Lower leg skin (tissue), 4 donors: ENCODE measurements at regions not wholly inside any gene's neighbourhood (a gene's known extent, or its start where the extent isn't known, plus 50 kb on each side); places are given as distances from the start of the nearest gene placed in this dataset.

Source experiments
- DNase-seq, 2 donors: peaks; one replicate each; pipeline ENCODE4 v3.0.0-alpha.2; 2019; ENCODE audit warnings: low spot score in 2 of 2
- H3K4me3 ChIP-seq: fragments of 200-600 bp; sonication (generic); 2 replicates; pipeline ENCODE4 v1.5.1; 2017; ENCODE audit warnings: mild to moderate bottlenecking, low read depth; ENCODE audit not compliant: poor library complexity, severe bottlenecking
- POLR2A ChIP-seq, 2 donors: fragments of 450-650 bp; IDR thresholded peaks; one replicate each; pipeline ENCODE4 v1.6.1; 2016 to 2017; ENCODE audit warnings: antibody characterized with exemption in 2 of 2, mild to moderate bottlenecking in 1 of 2, moderate library complexity in 1 of 2
- WGBS, 2 donors: methylation state at CpG; one replicate each; pipeline ENCODE4 v1.1.5; 2018; 5-methylcytosine and 5-hydroxymethylcytosine counted together
- intact Hi-C: fragments of 100-400 bp; cut with DNase I; formaldehyde crosslinking; loops from one replicate; pipeline ENCODE4 v1.15.0; 2023; ENCODE audit warnings: low total_unique reads
- TF ChIP-seq, protein P1 (sequence below), 3 donors: fragments of 450-650 bp; IDR thresholded peaks; one replicate each; pipeline ENCODE4 v1.5.1; 2016; ENCODE audit warnings: antibody characterized with exemption in 3 of 3, mild to moderate bottlenecking in 3 of 3, moderate library complexity in 2 of 3

DNA sequence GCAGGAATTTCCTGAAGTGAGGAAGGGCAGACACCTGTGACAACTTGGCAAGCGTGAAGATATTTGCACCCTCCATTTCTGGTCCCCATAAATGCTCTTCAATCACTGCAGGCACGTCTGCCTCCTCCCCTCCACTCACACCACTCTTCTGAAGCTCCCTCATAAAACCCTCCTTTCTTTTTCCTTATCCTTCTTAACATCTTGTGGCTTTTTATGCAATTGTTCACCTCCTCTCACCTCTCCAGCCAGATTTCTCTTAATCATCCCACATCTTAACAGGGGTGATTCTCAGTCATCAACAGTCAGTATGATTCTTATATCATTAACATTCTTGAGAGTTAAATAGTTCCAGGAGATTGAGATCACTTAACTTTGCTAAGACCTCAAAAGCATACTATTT is 277.4 kb downstream of the SPRY1 start:
- intact Hi-C loops: no loop called here
- WGBS, 2 donors: 83 to 89% methylated on average over 2 of the region's 2 CpGs
- TF ChIP-seq, protein P1, sequence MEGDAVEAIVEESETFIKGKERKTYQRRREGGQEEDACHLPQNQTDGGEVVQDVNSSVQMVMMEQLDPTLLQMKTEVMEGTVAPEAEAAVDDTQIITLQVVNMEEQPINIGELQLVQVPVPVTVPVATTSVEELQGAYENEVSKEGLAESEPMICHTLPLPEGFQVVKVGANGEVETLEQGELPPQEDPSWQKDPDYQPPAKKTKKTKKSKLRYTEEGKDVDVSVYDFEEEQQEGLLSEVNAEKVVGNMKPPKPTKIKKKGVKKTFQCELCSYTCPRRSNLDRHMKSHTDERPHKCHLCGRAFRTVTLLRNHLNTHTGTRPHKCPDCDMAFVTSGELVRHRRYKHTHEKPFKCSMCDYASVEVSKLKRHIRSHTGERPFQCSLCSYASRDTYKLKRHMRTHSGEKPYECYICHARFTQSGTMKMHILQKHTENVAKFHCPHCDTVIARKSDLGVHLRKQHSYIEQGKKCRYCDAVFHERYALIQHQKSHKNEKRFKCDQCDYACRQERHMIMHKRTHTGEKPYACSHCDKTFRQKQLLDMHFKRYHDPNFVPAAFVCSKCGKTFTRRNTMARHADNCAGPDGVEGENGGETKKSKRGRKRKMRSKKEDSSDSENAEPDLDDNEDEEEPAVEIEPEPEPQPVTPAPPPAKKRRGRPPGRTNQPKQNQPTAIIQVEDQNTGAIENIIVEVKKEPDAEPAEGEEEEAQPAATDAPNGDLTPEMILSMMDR (IDR thresholded peaks at IDR 0.05): no peak
- TF ChIP-seq POLR2A (IDR thresholded peaks at IDR 0.05): no peak

DNA sequence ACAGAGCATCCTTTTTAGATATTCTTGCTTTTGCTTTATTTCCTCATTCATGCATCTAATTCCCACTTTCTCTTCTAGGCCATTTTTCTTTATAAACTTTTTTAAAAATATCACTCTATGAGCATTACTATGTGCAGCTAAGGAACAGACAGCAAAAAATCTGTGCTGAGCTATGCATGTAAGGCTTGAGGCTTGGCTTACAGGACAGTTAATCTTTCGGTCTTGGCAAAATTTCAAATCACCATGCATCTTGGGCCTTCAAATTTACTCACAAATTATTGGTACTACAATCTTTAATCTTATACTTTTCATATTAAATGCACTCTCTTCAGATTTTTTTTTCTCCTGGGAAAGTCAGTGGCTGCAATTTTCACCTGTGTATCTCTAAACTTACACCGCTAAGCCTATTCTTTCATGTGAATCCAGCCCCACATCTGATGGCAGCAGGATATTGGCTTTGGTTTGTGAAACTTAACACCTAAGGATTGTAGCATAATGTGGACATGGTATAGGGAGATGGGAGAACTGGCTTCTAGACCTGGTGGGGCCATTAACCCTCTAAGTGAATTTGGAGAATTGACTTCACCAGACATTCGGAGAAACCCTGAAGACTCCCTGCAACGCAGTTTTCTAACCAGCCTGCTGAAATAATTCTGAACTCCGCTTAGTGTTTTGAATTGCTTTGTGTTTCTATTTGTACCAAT is 278.3 kb downstream of the SPRY1 start:
- WGBS, 2 donors: 84 to 88% methylated on average over 5 of the region's 5 CpGs
- H3K4me3 ChIP-seq: no peak overlapping the region
- no peak for TF ChIP-seq POLR2A (IDR thresholded peaks at IDR 0.05)
- TF ChIP-seq, protein P1 (IDR thresholded peaks at IDR 0.05): no peak
- no peak for DNase-seq
- intact Hi-C loops: no loop called here

More for the DNA sequence above, 277.4 kb downstream of the SPRY1 start:
- no peak overlapping the region for H3K4me3 ChIP-seq
- no peak for DNase-seq

DNA sequence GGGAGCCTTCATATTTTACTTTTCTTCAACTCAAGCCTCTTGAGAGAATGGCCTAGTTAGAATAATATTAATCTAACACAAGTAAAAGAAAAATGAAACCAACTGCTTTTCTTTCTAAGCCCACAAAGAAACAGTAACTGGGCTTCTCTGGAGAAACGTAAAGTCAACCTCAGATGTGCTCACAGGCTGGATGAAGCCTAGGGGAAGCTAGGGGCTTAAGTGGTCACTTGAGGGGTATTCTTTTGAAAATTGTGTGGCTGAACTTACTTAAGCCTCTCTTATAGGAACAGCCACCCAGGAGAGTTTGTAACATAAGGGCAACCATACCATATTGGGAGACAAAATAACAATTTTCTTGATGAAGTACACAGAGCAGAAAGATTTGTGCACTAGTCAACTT is 279.0 kb downstream of the SPRY1 start:
- intact Hi-C loops: no loop called here
- no peak for DNase-seq
- TF ChIP-seq, protein P1 (IDR thresholded peaks at IDR 0.05): no peak
- TF ChIP-seq POLR2A (IDR thresholded peaks at IDR 0.05): no peak
- WGBS, 2 donors: 65 to 72% methylated on average over 1 of the region's 1 CpG
- no peak overlapping the region for H3K4me3 ChIP-seq

DNA sequence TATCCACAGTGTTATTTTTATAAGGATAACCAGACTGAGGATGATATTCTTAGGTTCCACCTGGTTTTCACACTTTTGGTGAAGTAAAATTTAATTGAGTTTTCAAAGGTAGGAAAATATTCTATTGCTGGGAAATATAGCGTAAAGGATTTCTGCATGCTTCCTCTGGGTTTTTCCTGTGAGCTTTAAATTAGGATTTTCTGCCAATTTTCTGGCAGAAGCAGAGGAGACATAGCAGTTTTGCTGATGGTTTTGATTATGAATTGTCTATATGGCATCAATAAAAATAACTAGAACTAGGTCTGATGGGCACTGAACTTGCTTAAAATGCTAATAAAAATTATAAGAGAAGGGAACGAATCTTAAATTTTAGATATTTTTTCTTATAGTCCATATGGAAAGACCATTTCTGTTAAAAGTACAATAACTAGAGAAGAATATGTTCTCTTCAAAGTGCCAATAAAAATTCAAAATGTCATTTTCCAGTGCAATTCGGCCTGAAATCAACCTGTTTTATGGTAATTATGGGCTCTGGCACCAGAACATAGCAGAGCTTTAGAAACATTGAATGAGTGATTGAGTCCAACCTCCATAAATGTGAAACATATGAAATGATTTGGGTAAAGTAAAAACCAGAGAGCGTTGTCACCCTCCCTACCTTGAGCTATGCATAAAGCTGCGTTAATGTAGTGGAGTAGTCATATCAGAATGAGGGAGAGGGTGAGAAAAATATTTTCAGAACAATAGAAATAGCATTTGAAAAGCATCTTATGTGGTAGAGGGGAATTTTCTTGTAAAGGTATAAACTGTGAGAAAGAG is 279.7 kb downstream of the SPRY1 start:
- TF ChIP-seq POLR2A (IDR thresholded peaks at IDR 0.05): no peak
- TF ChIP-seq, protein P1 (IDR thresholded peaks at IDR 0.05): no peak
- WGBS, 2 donors: 84% methylated on average over 5 of the region's 5 CpGs
- no peak overlapping the region for H3K4me3 ChIP-seq
- no peak for DNase-seq
- intact Hi-C loops: no loop called here

DNA sequence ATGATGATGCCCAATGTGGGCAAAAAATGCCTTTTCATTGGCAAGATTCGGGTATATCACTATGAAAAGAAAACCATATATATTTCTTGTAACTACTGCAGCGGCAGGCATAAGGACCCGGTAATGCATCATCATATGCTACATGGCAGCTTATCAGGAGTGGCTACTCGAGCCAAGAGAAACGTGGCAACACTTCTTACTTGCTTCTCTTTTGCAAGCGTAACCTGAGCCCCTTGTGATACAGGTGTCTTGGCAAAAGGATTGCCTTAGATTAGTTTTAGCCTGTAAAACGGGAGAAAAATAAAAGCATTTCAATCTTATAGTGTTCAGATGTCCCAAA is 280.3 kb downstream of the SPRY1 start:
- intact Hi-C loops: no loop called here
- WGBS, 2 donors: 84 to 87% methylated on average over 7 of the region's 7 CpGs
- no peak for DNase-seq
- no peak overlapping the region for H3K4me3 ChIP-seq
- TF ChIP-seq, protein P1 (IDR thresholded peaks at IDR 0.05): no peak
- no peak for TF ChIP-seq POLR2A (IDR thresholded peaks at IDR 0.05)
